ENCODE measurements at regions not wholly inside any gene's neighbourhood (a gene's known extent, or its start where the extent isn't known, plus 50 kb on each side); places are given as distances from the start of the nearest gene placed in this dataset.
"Not testable (repeated sequence)": the region's sequence is repeated elsewhere in the genome, so short reads cannot be mapped to it uniquely, and the experiment has no call there.

DNA sequence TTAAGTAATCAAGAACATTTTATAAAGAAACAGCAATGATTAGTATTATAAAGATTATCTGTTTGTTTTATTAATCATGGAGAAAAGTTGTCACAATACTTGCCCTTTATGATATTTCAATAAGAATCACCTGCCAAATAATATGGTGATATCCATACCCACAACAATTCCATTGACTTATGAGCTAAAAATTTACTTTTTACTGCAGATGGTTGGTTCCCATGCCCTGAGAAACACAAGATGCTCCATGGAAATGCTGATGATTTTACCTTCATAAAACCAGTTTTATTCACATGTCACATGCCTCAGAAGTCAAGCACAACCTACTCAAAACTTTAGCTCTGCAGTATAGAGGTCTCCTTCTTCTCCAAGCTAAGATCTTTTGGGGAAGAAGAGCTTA, 293.6 kb downstream of the SPATA31A1 start:
- not testable (repeated sequence) for TF ChIP-seq EZH2 (IDR thresholded peaks at IDR 0.05; ENCODE audit: insufficient read depth, poor library complexity, severe bottlenecking); EZH2phosphoT487 (IDR thresholded peaks at IDR 0.05; ENCODE audit: insufficient read depth, low read depth)
